Cerebellar cortex (tissue), 1 donor: ENCODE measurements at regions not wholly inside any gene's neighbourhood (a gene's known extent, or its start where the extent isn't known, plus 50 kb on each side); places are given as distances from the start of the nearest gene placed in this dataset.
"Not testable (repeated sequence)": the region's sequence is repeated elsewhere in the genome, so short reads cannot be mapped to it uniquely, and the experiment has no call there.

Source experiments
- DNase-seq: peaks from one replicate; pipeline ENCODE4 v3.0.0-alpha.2; 2015; ENCODE audit warnings: low spot score

- no peak for DNase-seq
These were observed 529.0 kb downstream of the TBC1D32 start for GRCh38 chr6:120805276-120805675.

GRCh38 chr6:120804612-120805011 lies 529.7 kb downstream of the TBC1D32 start:
- DNase-seq = no peak

GRCh38 chr6:120786682-120787081 lies 547.6 kb downstream of the TBC1D32 start:
- DNase-seq = no peak

DNA sequence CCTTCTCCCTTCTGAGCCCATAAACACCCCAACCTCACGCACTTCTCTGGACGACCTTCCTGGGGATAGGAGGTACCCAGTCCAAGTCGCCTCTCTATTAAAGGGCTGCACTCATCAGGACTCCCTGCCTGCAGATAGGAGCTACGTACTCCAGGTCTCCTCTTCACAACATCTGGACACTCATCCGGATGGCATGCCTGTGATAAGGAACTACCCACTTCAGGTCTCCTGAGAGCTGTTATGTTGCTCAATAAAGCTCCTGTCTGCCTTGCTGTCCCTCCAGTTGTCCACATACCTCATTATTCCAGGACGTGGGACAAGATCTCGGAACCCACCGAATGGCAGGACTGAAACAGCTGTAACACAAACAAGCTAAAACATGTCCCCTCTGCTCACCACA lies 548.0 kb downstream of the TBC1D32 start:
- no peak for DNase-seq

GRCh38 chr6:120785459-120786086 lies 548.7 kb downstream of the TBC1D32 start:
- DNase-seq = no peak

DNA sequence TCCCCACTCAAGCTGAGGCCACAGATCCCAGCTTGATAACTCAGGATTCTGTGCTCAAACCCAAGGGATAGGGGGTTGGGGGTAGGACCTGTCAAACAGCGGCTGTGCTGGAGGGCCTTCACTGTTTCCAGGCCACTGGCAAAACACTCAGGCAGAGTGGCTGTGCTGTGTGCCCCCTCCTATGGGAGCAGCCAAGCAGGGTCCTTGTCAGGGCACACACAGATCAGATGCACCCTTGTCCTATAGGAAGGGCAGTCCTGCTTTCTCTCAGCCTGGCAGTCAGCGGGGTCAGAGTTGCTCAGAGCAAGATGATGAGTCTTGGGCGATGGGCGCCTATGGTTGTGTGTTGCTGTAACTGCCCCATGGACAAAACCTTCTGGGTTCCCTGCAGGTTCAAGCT lies 554.8 kb downstream of the TBC1D32 start:
- DNase-seq = no peak

GRCh38 chr6:120775698-120776097 lies 558.6 kb downstream of the TBC1D32 start:
- no peak for DNase-seq

GRCh38 chr6:120774275-120774674 lies 560.0 kb downstream of the TBC1D32 start:
- no peak for DNase-seq

DNA sequence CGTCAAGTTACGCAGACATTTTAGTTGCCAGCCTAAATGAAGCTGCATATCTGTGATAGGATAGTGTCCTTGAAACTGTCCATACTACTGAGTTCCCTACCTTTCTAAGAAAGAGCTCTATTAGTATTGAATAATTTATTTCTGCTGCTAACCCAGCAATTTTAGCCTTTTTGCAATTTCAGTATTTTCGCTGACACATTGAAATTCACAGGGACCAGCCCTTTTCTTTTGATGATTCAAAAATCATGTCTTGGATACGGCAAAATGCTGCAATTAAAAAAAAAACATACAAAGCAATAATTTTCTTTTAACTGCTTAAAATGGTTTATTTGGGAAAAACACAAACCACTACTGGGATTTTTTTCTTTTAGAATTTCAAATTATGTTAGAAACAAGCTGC lies 563.3 kb downstream of the TBC1D32 start:
- no peak for DNase-seq

DNA sequence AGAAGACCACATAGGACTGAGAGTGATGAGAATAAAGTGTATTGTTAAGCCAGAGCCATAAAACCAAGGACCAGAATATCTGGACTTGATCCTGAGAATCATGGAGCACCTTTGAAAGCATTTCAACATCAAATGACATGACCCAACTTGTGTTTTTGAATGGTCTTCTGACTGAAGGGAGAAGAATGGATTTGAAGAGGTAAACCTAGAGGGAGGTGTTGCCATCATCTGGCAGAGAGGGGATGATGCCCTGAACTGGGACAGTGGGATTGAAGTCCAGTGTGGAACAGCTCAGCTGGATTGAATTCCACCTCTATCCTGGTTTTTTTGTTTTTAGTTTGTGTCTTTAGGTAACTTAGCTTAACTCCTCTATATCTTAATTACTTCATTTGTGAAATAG lies 570.0 kb downstream of the TBC1D32 start:
- peak; percentile 4 for DNase-seq

- DNase-seq = no peak
These were observed 574.7 kb downstream of the TBC1D32 start for GRCh38 chr6:120759570-120759969.

DNA sequence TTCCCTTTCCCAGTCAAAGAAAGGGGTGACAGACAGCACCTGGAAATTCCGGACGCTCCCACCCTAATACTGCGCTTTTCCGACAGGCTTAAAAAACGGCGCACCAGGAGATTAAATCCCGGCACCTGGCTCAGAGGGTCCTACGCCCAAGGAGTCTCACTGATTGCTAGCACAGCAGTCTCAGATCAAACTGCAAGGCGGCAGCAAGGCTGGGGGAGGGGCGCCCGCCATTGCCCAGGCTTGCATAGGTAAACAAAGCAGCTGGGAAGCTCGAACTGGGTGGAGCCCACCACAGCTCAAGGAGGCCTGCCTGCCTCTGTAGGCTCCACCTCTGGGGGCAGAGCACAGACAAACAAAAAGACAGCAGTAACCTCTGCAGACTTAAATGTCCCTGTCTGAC lies 585.7 kb downstream of the TBC1D32 start:
- not testable (repeated sequence) for DNase-seq

DNA sequence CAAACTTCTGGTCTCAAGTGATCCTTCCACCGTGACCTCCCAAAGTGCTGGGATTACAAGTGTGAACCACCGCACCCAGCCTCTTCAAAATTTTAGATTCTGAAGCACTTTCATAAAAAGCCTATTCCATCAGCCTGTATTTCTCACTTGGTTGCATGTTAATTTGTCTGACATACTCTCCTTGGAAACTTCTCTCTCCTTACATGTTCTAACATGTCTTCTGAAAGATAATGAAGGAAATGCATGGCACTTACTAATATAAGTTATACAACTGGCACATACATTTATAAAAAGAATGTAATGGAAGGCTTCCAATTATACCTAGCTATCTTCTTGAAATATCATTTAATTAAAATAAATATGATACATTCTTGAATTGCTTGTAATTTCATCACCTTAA lies 597.5 kb downstream of the TBC1D32 start:
- DNase-seq = no peak

DNA sequence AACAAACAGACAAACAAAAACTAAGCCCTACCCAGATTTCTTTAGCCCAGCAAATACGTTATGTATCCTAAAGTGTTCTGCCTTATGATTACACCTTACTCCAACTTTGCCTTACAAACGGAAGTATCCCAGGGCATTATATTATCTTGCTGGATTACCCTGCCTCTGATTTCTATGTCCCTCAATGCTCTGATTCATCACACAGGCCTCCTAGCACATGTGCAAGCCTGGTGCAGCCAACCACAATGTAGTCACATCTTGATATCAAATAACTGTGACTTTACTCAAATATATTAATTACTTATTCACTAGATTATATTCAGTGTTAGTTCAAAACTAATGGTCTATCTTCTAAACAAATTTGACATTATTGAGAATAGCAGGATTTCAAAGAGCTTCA lies 598.6 kb downstream of the TBC1D32 start:
- DNase-seq = no peak

GRCh38 chr6:120711255-120711654 lies 623.0 kb downstream of the TBC1D32 start:
- DNase-seq = no peak

DNA sequence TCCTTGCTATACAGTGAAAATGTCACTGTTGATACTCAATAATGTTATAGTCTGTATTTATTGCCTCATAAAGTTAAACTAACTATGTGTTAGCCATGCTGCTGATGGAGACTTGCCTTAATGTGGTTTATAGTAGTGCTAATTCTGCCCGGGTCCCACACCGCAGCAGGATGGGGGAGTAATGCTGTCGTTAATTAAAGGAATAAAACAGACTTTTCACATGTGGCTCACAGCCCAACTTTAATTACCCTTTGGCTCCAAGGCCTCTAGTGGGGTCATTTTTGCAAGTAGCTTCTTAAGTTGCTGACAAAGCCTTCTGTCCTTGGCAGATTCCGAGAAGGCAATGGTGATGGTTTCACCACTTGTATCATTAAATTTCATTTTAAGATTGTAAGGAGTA lies 634.3 kb downstream of the TBC1D32 start:
- no peak for DNase-seq

GRCh38 chr6:120686492-120686891 lies 647.8 kb downstream of the TBC1D32 start:
- no peak for DNase-seq

DNA sequence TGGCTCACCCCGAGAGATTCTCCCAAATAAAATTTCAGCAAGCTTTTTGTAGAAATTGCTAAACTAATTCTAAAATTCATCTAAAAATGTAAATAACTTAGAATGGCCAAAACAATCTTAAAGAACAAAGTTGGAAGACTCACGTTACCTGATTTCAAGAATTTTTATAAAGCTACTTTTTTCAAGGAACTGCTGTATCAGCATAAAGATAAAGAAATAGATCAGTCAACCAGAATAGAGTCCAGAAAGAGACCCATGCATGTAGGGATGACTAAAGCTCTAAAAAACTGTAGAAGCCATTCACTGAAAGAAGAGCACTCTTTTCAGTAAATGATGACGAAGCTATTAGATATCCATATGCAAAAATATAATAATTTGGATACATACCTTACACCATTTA lies 652.1 kb downstream of the TBC1D32 start:
- DNase-seq = no peak

DNA sequence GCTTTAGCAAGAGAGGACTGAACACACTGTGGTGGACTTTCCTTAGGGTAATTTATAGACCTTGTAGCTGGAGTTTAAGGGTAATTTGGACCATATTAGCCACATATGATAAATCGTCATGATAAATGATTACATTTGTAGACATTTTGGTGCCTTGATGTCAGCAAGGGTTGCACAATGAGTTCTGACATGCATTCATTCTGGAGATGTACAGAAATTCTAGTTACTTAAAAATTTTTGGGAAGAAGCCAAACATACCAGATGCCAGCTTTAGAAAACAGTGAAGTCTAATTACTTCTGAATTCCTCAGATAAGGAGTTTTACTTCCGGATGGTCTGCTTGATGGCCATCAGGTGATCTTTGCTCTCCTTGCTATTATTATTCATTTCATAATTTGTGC lies 653.1 kb downstream of the TBC1D32 start:
- DNase-seq = no peak

GRCh38 chr6:120675886-120676285 lies 658.4 kb downstream of the TBC1D32 start:
- DNase-seq = no peak

DNA sequence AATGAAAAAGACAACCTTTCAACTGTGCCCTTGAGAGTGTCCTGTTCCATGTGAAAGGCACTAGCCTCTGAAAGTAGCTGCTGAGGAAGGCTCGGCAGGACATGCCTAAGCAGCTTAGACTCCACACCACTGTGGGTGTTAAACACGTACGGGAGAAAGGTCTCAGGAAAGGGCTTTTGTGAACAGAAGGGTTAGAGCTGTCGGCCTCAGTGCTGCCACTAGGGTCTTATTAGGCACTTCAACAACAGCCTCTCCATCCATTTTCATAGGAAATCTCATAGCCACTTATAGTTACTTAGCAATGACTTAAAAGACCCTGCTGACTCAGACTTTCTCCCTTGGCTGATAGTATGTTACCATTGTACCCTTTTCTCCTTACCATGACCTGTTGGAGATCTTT lies 662.8 kb downstream of the TBC1D32 start:
- peak; percentile 4 for DNase-seq

DNA sequence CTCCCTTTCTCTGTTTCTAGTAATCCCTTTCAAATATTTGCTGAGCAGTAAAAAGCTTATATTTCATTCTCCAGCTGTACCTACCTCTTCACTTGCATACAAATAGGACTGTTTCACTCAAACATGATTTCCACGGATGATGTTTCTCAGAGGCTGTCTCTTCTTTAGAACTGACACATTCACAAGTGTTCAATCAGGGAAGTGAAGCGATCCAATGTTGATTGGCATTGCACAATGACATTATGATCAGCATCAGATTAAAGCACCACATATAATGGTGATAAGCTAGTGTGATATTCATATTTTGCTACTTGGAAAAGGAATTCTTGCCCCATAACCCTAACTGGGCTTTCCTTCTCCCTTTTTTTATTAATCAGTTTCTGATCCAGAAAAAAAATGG lies 681.8 kb downstream of the TBC1D32 start:
- DNase-seq = no peak

DNA sequence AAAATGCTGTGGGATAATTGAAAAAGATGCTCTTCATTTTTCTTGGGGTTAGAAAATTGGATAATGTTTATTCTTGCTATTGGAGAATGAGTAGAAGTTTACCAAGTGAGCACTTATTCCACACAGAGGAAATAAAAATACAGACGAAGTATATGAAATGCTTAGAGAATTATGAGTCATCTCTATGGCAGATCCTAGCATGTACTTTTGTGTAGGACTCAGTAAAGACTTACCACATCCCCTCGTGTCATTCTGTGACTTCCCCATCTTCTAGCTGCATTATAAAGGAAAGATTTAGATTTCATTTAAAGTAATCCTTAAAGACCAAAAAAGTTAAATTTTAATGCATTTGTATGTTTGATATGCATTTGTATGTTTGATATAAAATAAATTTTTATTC lies 685.6 kb downstream of the TBC1D32 start:
- DNase-seq = no peak

GRCh38 chr6:120646101-120646500 lies 688.2 kb downstream of the TBC1D32 start:
- no peak for DNase-seq

DNA sequence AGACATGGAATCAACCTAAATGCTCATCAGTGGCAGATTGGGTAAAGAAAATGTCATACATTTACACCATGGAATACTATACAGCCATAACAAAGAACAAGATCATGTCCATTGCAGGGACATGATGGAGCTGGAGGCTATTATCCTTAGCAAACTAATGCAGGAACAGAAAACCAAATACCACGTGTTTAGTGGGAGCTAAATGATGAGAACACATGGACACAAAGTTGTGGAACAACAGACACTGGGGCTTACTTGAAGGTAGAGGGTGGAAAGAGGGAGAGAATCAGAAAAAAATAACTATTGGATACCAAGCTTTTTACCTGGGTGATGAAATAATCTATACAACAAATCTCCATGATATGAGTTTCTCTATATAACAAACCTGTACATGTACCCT lies 701.3 kb downstream of the TBC1D32 start:
- no peak for DNase-seq
